IPS DF 6.9 (cell line): ENCODE measurements at regions not wholly inside any gene's neighbourhood (a gene's known extent, or its start where the extent isn't known, plus 50 kb on each side); places are given as distances from the start of the nearest gene placed in this dataset.

Source experiments
- DNase-seq: peaks from one replicate; pipeline ENCODE4 v3.0.0-alpha.2; 2013; ENCODE audit warnings: low read depth, low spot score
- H3K27ac ChIP-seq: one replicate; pipeline ENCODE4 v1.5.1; 2013; ENCODE audit warnings: low read length, control low read depth
- H3K27me3 ChIP-seq: 2 replicates; pipeline ENCODE4 v1.6.1; 2013; ENCODE audit warnings: mild to moderate bottlenecking, low read length; ENCODE audit not compliant: control insufficient read depth, insufficient read depth
- H3K36me3 ChIP-seq: 2 replicates; pipeline ENCODE4 v1.6.1; 2013; ENCODE audit warnings: low read length; ENCODE audit not compliant: control insufficient read depth, insufficient read depth
- H3K4me1 ChIP-seq: 2 replicates; pipeline ENCODE4 v1.6.1; 2013; ENCODE audit warnings: low read length; ENCODE audit not compliant: control insufficient read depth, insufficient read depth
- H3K4me3 ChIP-seq: 2 replicates; pipeline ENCODE4 v1.5.1; 2013; ENCODE audit warnings: mild to moderate bottlenecking, low read length
- H3K9me3 ChIP-seq: 2 replicates; pipeline ENCODE4 v1.6.1; 2013; ENCODE audit warnings: low read length, inconsistent platforms; ENCODE audit not compliant: control insufficient read depth, insufficient read depth
- WGBS: extraction: QIAGEN DNeasy Blood & Tissue Kit; methylation state at CpG from one replicate; pipeline ENCODE4 v1.1.7; 2013; ENCODE audit warnings: mixed read lengths, missing lambda C conversion rate; ENCODE audit not compliant: insufficient read length, insufficient coverage; 5-methylcytosine and 5-hydroxymethylcytosine counted together

DNA sequence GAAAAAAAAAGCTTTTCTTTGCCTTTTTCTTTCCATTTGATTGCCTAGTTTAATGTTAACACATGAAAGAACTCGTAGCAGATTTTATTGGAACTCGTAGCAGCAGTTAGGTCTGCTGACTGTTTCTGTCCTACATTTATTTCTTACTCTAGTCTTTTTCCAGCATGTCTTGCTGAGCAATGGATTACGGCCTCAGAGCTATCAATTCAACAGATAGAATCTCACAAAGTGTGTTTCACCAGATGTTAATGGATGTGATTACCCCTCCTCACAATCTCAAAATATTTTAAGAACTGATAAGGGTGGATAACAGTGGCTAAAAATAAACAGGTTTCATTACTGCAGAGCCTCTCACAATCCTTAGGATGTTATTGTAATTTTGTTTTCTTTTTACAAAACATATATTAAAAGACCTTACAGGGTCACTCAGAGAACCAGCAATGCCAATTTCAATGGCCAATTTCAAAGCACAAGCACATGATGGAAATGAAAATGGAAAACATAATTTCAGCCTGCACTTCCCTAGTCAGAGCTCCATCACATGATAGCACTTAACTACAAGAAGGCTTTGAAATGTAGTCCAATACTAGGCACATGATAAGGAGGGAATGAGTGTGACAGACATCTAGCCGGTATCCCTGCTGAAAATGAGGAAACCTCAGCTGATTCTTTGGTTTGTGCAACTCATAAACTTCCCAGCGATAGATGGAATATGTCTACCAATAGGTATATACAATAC, 838.1 kb upstream of the SEMA6D start:
- H3K27me3 ChIP-seq, result no peaks in the 10 kb centered on the region
- no peak for DNase-seq
- no peaks in the 10 kb centered on the region for H3K9me3 ChIP-seq
- H3K4me1 ChIP-seq, result no peaks in the 10 kb centered on the region
- H3K27ac ChIP-seq, result no peak overlapping the region
- WGBS, result no CpG with 5 or more reads among the region's 5 CpGs
- no peak overlapping the region for H3K4me3 ChIP-seq
- H3K36me3 ChIP-seq, result no peaks in the 10 kb centered on the region

DNA sequence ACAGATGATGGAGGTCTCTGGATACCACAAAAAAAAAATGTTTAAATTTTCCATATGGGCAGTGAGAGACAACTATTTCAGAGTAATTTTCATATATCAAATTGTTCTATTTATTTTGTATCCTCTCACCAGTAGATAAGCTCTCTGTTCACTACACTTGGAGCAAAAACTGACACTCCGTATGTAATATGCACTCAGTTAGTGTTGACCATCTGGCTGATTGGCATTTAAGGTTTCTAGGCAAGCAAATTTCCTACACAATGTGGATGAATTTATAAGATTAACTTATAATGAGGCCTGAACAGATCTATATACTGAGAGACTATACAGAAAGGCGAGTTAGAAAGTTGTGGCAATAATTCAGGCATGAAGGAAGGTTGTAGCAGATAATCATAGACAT, 836.5 kb upstream of the SEMA6D start:
- no peaks in the 10 kb centered on the region for H3K27me3 ChIP-seq
- WGBS, result no CpG with 5 or more reads among the region's 2 CpGs
- H3K4me3 ChIP-seq, result no peak overlapping the region
- H3K4me1 ChIP-seq, result no peaks in the 10 kb centered on the region
- DNase-seq, result no peak
- H3K27ac ChIP-seq, result no peak overlapping the region
- no peaks in the 10 kb centered on the region for H3K9me3 ChIP-seq
- no peaks in the 10 kb centered on the region for H3K36me3 ChIP-seq

- Histone ChIP-seq H3K9me3 (no peaks in the 10 kb centered on the region), H3K4me3 (no peak overlapping the region), H3K4me1 (no peaks in the 10 kb centered on the region), H3K36me3 (no peaks in the 10 kb centered on the region), H3K27ac (no peak overlapping the region), H3K27me3 (no peaks in the 10 kb centered on the region)
- WGBS, result no CpG with 5 or more reads among the region's 4 CpGs
- no peak for DNase-seq
Measured at GRCh38 chr15:46892621-46893160, 824.6 kb upstream of the SEMA6D start.

DNA sequence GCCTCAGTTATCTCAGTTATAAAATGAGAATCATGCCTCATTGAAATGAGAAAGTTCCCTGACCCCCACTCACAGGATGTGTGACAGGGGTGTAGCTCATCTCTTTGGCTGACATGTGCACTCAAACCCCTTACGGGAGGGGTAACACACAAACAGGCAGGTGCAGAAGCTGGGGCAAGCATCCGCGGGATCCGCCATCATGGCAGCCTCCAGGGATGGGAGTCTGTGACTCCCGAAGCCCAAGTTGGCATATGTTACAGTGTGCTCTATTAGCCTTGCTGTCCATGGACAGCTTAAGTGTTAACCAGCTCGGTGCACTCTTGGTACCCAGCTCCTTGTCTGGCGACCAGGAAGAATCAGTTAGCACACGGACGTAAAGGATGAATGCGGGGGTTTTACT, 822.7 kb upstream of the SEMA6D start:
- no peaks in the 10 kb centered on the region for H3K27me3 ChIP-seq
- no peak for DNase-seq
- H3K36me3 ChIP-seq, result no peaks in the 10 kb centered on the region
- no CpG with 5 or more reads among the region's 10 CpGs for WGBS
- no peaks in the 10 kb centered on the region for H3K9me3 ChIP-seq
- H3K27ac ChIP-seq, result no peak overlapping the region
- H3K4me1 ChIP-seq, result no peaks in the 10 kb centered on the region
- H3K4me3 ChIP-seq, result no peak overlapping the region

- Histone ChIP-seq H3K27me3 (no peaks in the 10 kb centered on the region), H3K36me3 (no peaks in the 10 kb centered on the region), H3K4me3 (no peak overlapping the region), H3K4me1 (no peaks in the 10 kb centered on the region), H3K27ac (no peak overlapping the region), H3K9me3 (no peaks in the 10 kb centered on the region)
- no CpG with 5 or more reads among the region's 1 CpG for WGBS
- no peak for DNase-seq
Measured at GRCh38 chr15:46897266-46897665, 820.0 kb upstream of the SEMA6D start.

GRCh38 chr15:46901001-46901400, 816.3 kb upstream of the SEMA6D start:
- no peak for DNase-seq
- Histone ChIP-seq H3K36me3 (no peaks in the 10 kb centered on the region), H3K4me1 (no peaks in the 10 kb centered on the region), H3K27ac (no peak overlapping the region), H3K9me3 (no peaks in the 10 kb centered on the region), H3K27me3 (no peaks in the 10 kb centered on the region), H3K4me3 (no peak overlapping the region)
- WGBS, result no CpG with 5 or more reads among the region's 2 CpGs

GRCh38 chr15:46917721-46918252, 799.5 kb upstream of the SEMA6D start:
- Histone ChIP-seq H3K9me3 (no peaks in the 10 kb centered on the region), H3K4me3 (no peak overlapping the region), H3K4me1 (no peaks in the 10 kb centered on the region), H3K27me3 (no peaks in the 10 kb centered on the region), H3K36me3 (no peaks in the 10 kb centered on the region), H3K27ac (no peak overlapping the region)
- DNase-seq, result no peak
- 100% methylated on average over 1 of the region's 3 CpGs for WGBS

GRCh38 chr15:46918462-46919140, 798.7 kb upstream of the SEMA6D start:
- H3K4me1 ChIP-seq, result no peaks in the 10 kb centered on the region
- DNase-seq, result no peak
- H3K27ac ChIP-seq, result no peak overlapping the region
- H3K27me3 ChIP-seq, result no peaks in the 10 kb centered on the region
- no peak overlapping the region for H3K4me3 ChIP-seq
- no peaks in the 10 kb centered on the region for H3K36me3 ChIP-seq
- H3K9me3 ChIP-seq, result no peaks in the 10 kb centered on the region
- WGBS, result no CpG with 5 or more reads among the region's 20 CpGs

DNA sequence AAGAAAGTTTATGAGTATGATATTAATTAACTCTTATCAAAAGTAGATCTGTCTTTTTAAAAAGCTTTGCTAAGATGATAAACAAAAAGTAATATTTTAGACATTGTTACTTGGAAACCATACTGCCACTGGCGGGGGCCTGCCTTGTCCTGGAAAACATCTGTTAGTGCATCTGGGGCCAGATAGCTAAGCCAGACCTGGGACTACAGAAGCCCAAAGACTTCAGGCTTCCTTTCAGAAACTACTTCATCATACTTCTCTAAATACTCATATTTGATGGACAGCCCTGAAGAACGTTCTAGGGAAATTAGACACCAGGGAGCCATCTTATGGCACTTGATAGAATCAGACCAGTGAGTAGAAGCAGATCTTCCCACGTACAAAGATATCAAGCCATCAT, 795.4 kb upstream of the SEMA6D start:
- no CpG with 5 or more reads among the region's 3 CpGs for WGBS
- H3K9me3 ChIP-seq, result no peaks in the 10 kb centered on the region

DNA sequence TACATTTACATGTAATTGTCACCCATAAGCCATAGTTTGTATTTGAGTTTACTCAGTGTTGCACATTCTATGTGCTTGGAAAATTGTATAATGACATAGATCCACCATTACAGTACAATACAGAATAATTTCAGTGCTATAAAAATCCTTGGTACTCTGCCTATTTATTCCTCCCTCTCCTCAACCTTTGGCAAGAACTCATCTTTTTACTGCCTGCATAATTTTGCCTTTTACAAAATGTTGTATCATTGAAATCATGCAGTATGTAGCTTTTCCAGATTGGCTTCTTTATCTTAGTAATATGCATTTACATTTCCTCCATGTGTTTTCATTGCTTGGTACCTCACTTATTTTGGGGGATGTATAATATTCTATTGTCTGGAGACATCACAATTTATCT, 786.9 kb upstream of the SEMA6D start:
- H3K4me1 ChIP-seq, result no peaks in the 10 kb centered on the region
- H3K27me3 ChIP-seq, result no peaks in the 10 kb centered on the region
- DNase-seq, result no peak
- no peak overlapping the region for H3K4me3 ChIP-seq
- no peaks in the 10 kb centered on the region for H3K36me3 ChIP-seq
- no peaks in the 10 kb centered on the region for H3K9me3 ChIP-seq
- no peak overlapping the region for H3K27ac ChIP-seq

More for the DNA sequence above, 795.4 kb upstream of the SEMA6D start:
- no peak overlapping the region for H3K4me3 ChIP-seq
- H3K36me3 ChIP-seq, result no peaks in the 10 kb centered on the region
- no peak for DNase-seq
- no peaks in the 10 kb centered on the region for H3K27me3 ChIP-seq
- no peak overlapping the region for H3K27ac ChIP-seq
- H3K4me1 ChIP-seq, result no peaks in the 10 kb centered on the region
